ENCODE measurements at regions not wholly inside any gene's neighbourhood (a gene's known extent, or its start where the extent isn't known, plus 50 kb on each side); places are given as distances from the start of the nearest gene placed in this dataset.

- H3K4me3 Mint-ChIP-seq = no peak overlapping the region
- DNase-seq = no peak
- H3K9me3 Mint-ChIP-seq = no peaks in the 10 kb centered on the region
- no peaks in the 10 kb centered on the region for H3K36me3 Mint-ChIP-seq (ENCODE audit: low read depth)
- no peaks in the 10 kb centered on the region for H3K27me3 Mint-ChIP-seq
- H3K27ac Mint-ChIP-seq = peak overlapping the region; percentile 11
- H3K4me1 Mint-ChIP-seq (ENCODE audit: low read depth) = peaks cover 32% of the 10 kb centered on the region
These were observed 646.2 kb downstream of the VRK1 start for GRCh38 chr14:97443412-97443811.

DNA sequence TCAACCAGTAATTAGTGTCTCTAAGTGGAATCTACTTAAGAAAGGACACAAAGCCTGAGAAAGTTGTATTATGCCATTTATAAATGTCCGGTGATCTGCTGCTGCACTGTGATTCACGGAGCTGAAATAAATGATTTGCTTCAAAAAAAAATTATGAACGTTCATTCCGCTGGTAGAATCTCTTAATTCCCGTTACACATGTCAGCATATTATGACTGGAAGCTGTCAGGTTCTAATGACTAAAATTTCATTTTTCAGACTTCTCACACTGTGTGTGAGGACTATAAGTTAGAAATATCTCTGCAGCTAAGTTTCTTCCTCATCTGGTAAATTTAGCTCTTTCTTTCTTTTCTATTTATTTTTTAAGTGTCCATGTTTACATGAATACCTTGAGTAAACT lies 647.1 kb downstream of the VRK1 start:
- Mint-ChIP-seq H3K27me3 (no peaks in the 10 kb centered on the region), H3K27ac (no peak overlapping the region)

DNA sequence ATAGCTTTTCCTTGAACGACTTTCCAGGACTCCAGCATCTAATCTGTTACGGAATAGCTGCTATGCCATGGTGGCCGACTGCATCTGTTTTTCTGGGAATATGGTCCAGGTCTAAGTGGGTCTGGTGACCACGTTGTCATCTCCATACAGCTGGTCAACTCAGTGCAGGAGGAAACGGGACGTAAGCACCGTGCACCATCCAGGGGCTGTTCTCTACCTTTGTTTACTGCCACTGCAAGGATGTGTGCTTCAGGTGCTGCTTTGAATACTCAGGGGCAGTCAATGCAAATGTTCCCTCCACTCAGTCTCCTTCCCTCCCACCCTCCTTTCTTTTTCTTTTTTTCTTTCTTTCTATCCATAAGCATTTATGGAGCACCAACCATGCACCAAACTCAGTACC lies 648.2 kb downstream of the VRK1 start:
- Mint-ChIP-seq H3K4me3 (no peak overlapping the region), H3K4me1 (ENCODE audit: low read depth) (peaks cover 32% of the 10 kb centered on the region), H3K9me3 (no peaks in the 10 kb centered on the region), H3K27ac (no peak overlapping the region), H3K27me3 (no peaks in the 10 kb centered on the region), H3K36me3 (ENCODE audit: low read depth) (no peaks in the 10 kb centered on the region)
- no peak for DNase-seq

More for the DNA sequence above, 647.1 kb downstream of the VRK1 start:
- Mint-ChIP-seq H3K9me3 (no peaks in the 10 kb centered on the region), H3K36me3 (ENCODE audit: low read depth) (no peaks in the 10 kb centered on the region), H3K4me3 (no peak overlapping the region), H3K4me1 (ENCODE audit: low read depth) (peaks cover 32% of the 10 kb centered on the region)
- no peak for DNase-seq

DNA sequence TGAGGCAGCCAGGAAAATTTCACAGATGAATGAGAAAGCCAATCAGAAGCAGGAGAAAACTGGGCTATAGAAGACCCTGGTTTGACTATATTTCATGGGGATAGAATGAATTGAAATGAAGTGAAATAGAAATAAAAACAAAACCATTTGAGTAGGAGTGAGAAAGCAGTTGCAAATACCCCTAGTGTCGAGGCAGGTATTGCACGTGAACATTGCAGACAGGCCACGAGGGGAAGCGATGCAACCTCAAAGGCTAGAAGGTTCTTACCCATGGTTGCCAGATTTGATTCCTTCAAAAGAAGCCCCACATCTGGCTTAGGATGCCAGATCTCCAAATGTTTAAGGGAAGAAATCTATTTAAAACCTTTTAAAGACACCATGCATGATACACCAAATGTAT lies 648.9 kb downstream of the VRK1 start:
- peaks cover 30% of the 10 kb centered on the region for H3K4me1 Mint-ChIP-seq (ENCODE audit: low read depth)
- DNase-seq = no peak
- H3K9me3 Mint-ChIP-seq = no peaks in the 10 kb centered on the region
- no peaks in the 10 kb centered on the region for H3K27me3 Mint-ChIP-seq
- no peak overlapping the region for H3K4me3 Mint-ChIP-seq
- H3K27ac Mint-ChIP-seq = no peak overlapping the region
- H3K36me3 Mint-ChIP-seq (ENCODE audit: low read depth) = no peaks in the 10 kb centered on the region

DNA sequence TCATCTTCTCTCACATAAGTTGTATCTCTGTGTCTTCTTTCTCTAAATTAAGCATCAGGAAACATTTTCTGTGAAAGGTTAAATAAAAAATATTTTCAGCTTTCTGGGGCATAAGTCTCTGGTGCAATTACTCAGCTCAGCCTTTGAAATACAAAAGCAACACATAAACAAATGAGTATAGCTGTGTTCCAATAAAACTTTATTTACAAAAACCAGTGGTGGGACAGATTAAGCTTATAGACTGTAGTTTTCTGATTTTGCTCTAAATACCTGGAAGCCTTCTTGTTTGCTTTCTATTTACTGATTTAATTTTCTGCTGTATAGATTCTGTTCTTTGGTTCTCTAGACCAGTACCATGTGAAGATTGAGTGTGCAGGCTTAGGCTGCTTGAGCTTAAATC lies 655.1 kb downstream of the VRK1 start:
- Mint-ChIP-seq H3K9me3 (peaks cover 6% of the 10 kb centered on the region), H3K27ac (no peak overlapping the region), H3K27me3 (no peaks in the 10 kb centered on the region), H3K36me3 (ENCODE audit: low read depth) (peaks cover 5% of the 10 kb centered on the region), H3K4me3 (no peak overlapping the region), H3K4me1 (ENCODE audit: low read depth) (peaks cover 32% of the 10 kb centered on the region)
- no peak for DNase-seq

GRCh38 chr14:97453991-97454390 lies 656.8 kb downstream of the VRK1 start:
- no peak for DNase-seq
- H3K4me3 Mint-ChIP-seq = no peak overlapping the region
- no peaks in the 10 kb centered on the region for H3K27me3 Mint-ChIP-seq
- peaks cover 13% of the 10 kb centered on the region for H3K9me3 Mint-ChIP-seq
- H3K4me1 Mint-ChIP-seq (ENCODE audit: low read depth) = peaks cover 45% of the 10 kb centered on the region
- H3K27ac Mint-ChIP-seq = no peak overlapping the region
- H3K36me3 Mint-ChIP-seq (ENCODE audit: low read depth) = peaks cover 18% of the 10 kb centered on the region

DNA sequence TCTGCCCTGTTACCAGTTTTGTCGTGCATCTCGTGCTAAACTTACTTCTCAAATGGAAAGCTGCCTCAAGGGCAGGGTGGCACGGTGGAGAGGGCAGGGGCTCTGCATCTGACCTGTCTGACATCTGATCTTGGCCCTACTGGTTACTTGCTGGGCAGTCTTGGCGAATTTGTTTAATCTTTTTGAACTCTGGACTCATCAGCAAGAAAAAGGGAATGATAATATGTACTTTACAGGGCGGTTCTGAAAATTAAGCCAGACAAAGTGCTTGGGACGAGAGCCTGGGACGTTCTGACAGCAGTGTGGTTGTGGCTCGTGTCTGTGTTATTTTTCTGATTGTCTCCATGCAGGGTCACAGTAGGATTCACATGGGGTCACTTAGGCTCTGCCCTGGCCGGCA lies 659.3 kb downstream of the VRK1 start:
- H3K4me3 Mint-ChIP-seq = peak overlapping the region; percentile 81
- peaks cover 36% of the 10 kb centered on the region for H3K36me3 Mint-ChIP-seq (ENCODE audit: low read depth)
- H3K27me3 Mint-ChIP-seq = no peaks in the 10 kb centered on the region
- no peak for DNase-seq
- peaks cover 18% of the 10 kb centered on the region for H3K9me3 Mint-ChIP-seq
- H3K27ac Mint-ChIP-seq = peak overlapping the region; percentile 96
- peaks cover 57% of the 10 kb centered on the region for H3K4me1 Mint-ChIP-seq (ENCODE audit: low read depth)

DNA sequence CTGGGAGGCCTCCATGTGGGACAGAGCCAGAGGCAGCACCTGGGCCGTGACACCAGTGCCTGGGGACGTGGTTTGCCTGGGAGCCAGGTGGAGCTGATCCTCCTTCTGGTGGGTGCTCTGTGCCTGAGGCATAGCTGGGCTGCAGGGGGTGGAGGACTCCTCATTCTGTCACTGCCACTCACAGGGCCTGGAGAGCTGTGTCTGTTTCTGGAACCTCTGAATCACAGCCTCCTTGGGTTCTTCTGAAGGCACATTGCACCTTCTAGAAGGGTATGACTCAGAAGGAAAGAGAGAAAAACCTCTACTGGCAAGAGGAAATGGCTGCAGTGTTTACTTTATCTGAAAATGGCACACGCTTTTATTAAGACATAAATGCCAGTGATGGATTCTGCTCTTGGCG lies 659.8 kb downstream of the VRK1 start:
- H3K9me3 Mint-ChIP-seq = peaks cover 23% of the 10 kb centered on the region
- peaks cover 57% of the 10 kb centered on the region for H3K4me1 Mint-ChIP-seq (ENCODE audit: low read depth)
- peak overlapping the region; percentile 96 for H3K27ac Mint-ChIP-seq
- H3K4me3 Mint-ChIP-seq = peak overlapping the region; percentile 81
- no peaks in the 10 kb centered on the region for H3K27me3 Mint-ChIP-seq
- H3K36me3 Mint-ChIP-seq (ENCODE audit: low read depth) = peaks cover 41% of the 10 kb centered on the region
- DNase-seq = peak; percentile 78

- no peaks in the 10 kb centered on the region for H3K27me3 Mint-ChIP-seq
- H3K4me1 Mint-ChIP-seq (ENCODE audit: low read depth) = peaks cover 58% of the 10 kb centered on the region
- H3K9me3 Mint-ChIP-seq = peaks cover 24% of the 10 kb centered on the region
- peak overlapping the region; percentile 96 for H3K27ac Mint-ChIP-seq
- peak overlapping the region; percentile 81 for H3K4me3 Mint-ChIP-seq
- DNase-seq = no peak
- peaks cover 48% of the 10 kb centered on the region for H3K36me3 Mint-ChIP-seq (ENCODE audit: low read depth)
These were observed 660.4 kb downstream of the VRK1 start for GRCh38 chr14:97457575-97458085.

DNA sequence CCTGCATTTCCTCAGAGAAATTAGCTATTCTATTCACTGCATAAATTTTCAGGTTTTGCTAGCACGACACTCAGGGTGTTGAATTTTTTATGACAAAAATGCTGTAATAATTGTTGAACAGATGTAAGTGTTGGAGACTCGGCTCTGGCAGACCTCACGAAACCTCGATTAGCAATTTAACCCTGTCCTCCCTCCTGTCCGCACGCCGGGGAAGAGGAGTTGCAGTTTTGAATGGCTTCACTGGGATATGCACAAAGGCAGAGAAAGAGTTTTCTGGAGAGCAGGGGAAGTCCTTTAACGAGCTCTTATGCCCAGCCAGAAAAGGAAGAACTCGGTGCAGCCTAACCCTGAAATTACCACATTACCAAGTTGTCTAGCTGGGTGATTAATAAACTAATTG lies 661.1 kb downstream of the VRK1 start:
- Mint-ChIP-seq H3K36me3 (ENCODE audit: low read depth) (peaks cover 54% of the 10 kb centered on the region), H3K4me3 (peak overlapping the region; percentile 81), H3K9me3 (peaks cover 31% of the 10 kb centered on the region), H3K27me3 (no peaks in the 10 kb centered on the region), H3K27ac (peak overlapping the region; percentile 96), H3K4me1 (ENCODE audit: low read depth) (peaks cover 61% of the 10 kb centered on the region)
- DNase-seq = no peak

DNA sequence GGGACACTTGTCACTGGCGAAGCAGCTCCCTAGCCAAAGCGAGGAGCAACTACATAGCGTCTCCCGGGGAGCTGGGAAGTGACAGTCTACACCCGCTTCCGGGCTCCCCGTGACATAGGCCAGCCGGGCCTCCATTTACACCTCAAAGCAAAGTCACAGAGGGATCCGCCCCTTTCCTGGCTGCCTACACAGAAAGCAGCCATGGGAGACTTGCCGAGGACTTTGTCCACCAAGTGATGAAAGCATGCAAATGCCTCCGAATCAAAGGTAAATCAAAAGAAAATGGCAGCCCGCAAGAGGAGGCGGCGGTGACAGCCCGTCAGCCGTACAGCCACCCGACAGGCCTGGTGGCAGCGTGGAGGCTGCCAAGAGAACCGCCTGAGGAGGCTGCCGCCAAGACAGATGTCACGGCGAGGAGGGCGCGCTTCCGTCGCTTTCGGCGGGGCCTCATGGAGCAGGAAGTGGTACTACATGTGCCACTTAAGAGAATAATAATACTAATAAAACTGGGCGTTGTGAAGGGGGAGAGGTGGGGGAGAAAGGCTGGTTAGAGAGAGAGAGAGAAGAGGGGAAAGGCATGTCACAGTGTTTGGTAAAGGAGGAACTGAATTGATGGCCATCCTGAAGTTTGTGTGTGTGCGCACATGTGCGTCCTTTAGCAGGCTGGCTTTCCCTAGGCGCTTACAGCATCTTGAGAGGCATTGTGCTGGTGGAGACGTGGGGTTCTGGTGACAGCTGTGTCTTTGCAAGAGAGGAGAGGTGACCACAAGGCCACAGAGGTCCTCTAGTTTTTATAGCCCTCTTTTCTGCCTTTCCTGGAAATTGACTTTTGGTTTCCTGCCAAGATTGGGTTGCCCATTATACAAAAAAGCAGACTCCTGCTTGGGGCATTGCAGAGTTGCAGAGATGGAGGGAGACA lies 661.7 kb downstream of the VRK1 start:
- Mint-ChIP-seq H3K4me3 (peak overlapping the region; percentile 81), H3K4me1 (ENCODE audit: low read depth) (peaks cover 60% of the 10 kb centered on the region), H3K27me3 (no peaks in the 10 kb centered on the region), H3K36me3 (ENCODE audit: low read depth) (peaks cover 61% of the 10 kb centered on the region), H3K9me3 (peaks cover 32% of the 10 kb centered on the region), H3K27ac (peak overlapping the region; percentile 96)
- peak; percentile 87 for DNase-seq

- Mint-ChIP-seq H3K27ac (no peak overlapping the region), H3K9me3 (peaks cover 31% of the 10 kb centered on the region), H3K27me3 (no peaks in the 10 kb centered on the region), H3K4me1 (ENCODE audit: low read depth) (peaks cover 43% of the 10 kb centered on the region), H3K36me3 (ENCODE audit: low read depth) (peaks cover 83% of the 10 kb centered on the region), H3K4me3 (no peak overlapping the region)
- DNase-seq = no peak
These were observed 664.9 kb downstream of the VRK1 start for GRCh38 chr14:97462081-97462480.

- H3K4me1 Mint-ChIP-seq (ENCODE audit: low read depth) = peaks cover 22% of the 10 kb centered on the region
- no peak for DNase-seq
- peaks cover 93% of the 10 kb centered on the region for H3K36me3 Mint-ChIP-seq (ENCODE audit: low read depth)
- H3K27ac Mint-ChIP-seq = no peak overlapping the region
- no peak overlapping the region for H3K4me3 Mint-ChIP-seq
- peaks cover 8% of the 10 kb centered on the region for H3K9me3 Mint-ChIP-seq
- H3K27me3 Mint-ChIP-seq = no peaks in the 10 kb centered on the region
These were observed 671.0 kb downstream of the VRK1 start for GRCh38 chr14:97468220-97468619.

- no peaks in the 10 kb centered on the region for H3K27me3 Mint-ChIP-seq
- H3K27ac Mint-ChIP-seq = no peak overlapping the region
- no peak for DNase-seq
- H3K9me3 Mint-ChIP-seq = no peaks in the 10 kb centered on the region
- peaks cover 3% of the 10 kb centered on the region for H3K4me1 Mint-ChIP-seq (ENCODE audit: low read depth)
- H3K36me3 Mint-ChIP-seq (ENCODE audit: low read depth) = peaks cover 30% of the 10 kb centered on the region
- H3K4me3 Mint-ChIP-seq = no peak overlapping the region
These were observed 680.2 kb downstream of the VRK1 start for GRCh38 chr14:97477353-97477752.

DNA sequence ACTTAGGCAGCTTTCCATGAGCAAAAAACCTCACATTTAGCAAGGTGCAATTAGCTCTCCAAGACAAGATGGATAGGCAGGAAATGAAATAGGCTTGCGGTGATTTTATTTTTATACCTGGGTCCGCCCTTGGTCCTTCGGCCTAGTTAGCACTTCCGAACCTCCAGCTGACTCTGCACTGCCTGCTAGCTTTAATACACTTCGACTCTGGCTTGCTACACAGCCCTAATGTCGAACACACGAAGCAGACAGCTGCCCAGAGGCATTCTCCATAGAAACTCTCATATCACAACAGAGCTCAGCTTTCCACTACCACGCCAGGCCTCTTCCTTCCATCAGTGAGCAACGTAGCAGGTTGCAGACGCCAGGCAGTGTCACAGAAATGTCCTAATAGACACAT lies 688.0 kb downstream of the VRK1 start:
- Mint-ChIP-seq H3K4me1 (ENCODE audit: low read depth) (no peaks in the 10 kb centered on the region), H3K27ac (no peak overlapping the region), H3K4me3 (no peak overlapping the region), H3K36me3 (ENCODE audit: low read depth) (no peaks in the 10 kb centered on the region), H3K27me3 (no peaks in the 10 kb centered on the region), H3K9me3 (no peaks in the 10 kb centered on the region)
- DNase-seq = no peak
